ENCODE measurements at regions not wholly inside any gene's neighbourhood (a gene's known extent, or its start where the extent isn't known, plus 50 kb on each side); places are given as distances from the start of the nearest gene placed in this dataset.

DNA sequence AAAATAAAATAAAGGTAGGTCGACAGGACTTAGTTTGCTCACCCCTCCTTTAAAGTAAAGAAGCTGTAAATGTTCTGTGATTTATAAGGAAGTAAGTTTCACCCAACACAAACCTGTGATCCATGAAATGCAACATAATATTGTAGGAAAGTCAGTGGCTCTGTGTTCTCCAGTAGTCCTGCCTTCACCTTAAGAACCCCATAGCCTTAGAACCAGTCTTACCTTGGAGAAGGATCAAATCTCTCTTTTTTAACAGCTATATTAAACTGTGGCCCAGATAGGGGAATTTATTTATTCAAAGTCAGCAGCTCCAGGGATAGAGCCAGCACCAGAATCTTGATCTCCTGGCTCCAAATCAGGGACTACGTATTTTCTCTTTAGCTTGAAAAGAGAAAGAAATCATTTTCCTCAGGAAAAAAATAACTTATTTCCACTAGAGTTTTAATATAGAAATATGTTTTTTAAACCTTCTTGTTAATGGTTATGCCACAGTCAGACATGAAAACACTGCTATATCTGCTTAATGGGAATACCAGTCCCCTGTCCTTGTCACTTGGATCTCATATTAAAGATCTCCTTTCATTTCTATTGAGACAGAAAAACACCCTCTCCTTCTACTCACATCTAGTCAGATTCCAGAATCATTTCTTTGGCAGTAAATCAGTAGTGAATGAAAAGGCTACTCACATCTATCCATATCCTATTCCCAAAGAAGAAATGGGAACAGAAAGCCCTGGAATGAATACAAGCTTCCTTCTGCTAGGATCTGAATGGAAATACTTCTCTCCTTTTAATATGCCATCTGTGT is 269.2 kb upstream of the TNC start:
- Histone ChIP-seq H3K9me2 (replicated peaks; ENCODE audit: insufficient read depth, low read length) (no peaks in the 10 kb centered on the region), H3K4me1 (ENCODE audit: low read length) (peaks cover 5% of the 10 kb centered on the region), H3K36me3 (ENCODE audit: insufficient read depth, low read length) (no peaks in the 10 kb centered on the region), H2AFZ (ENCODE audit: low read length) (no peak overlapping the region), H3K27ac (ENCODE audit: low read length) (no peak overlapping the region), H3K79me2 (ENCODE audit: low read length) (no peaks in the 10 kb centered on the region), H3K9ac (ENCODE audit: low read length) (no peak overlapping the region), H3K4me3 (ENCODE audit: low read length) (no peak overlapping the region), H3K9me3 (ENCODE audit: low read length) (no peaks in the 10 kb centered on the region), H3K27me3 (ENCODE audit: low read length) (no peaks in the 10 kb centered on the region; the same call in 1 of the 2 replicates), H3K4me2 (ENCODE audit: low read depth, low read length, poor library complexity, severe bottlenecking) (no peak overlapping the region), H4K20me1 (ENCODE audit: insufficient read depth, low read depth, low read length) (no peaks in the 10 kb centered on the region)
- no peak for DNase-seq

DNA sequence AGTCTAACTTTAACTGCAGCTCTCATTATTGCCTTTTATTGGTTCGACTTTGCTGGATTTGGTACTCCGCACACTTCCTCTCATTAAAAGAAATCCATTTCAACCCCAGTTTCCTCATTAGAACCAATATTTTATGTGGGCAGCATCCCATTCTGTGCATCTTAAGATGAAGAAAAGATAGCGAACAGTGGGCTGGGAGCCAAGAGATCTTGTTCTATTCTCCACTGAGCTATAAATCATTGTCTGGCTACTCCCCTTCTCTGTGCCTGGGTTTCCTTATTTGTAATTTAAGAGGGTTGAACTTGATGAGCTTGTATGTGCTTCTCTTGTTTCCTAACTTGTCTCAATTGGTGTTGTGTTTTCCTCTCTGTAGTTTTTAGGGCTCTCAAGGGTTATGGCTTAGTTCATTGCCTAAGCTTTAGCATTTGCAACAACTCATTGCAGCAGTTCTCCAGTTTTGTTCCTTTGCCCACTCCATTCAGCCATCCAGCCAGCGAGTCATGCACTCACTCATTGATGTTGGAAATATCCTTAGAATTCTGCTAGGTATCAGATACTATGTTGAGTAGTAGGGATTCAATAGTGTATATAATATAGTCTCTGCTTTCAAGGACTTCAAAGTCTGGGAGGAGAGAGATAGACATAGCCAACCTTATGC is 273.3 kb upstream of the TNC start:
- Histone ChIP-seq H3K9ac (ENCODE audit: low read length) (no peak overlapping the region), H3K4me1 (ENCODE audit: low read length) (peaks cover 10% of the 10 kb centered on the region; the same call in 1 of the 2 replicates), H3K4me2 (ENCODE audit: low read depth, low read length, poor library complexity, severe bottlenecking) (no peak overlapping the region), H3K9me2 (replicated peaks; ENCODE audit: insufficient read depth, low read length) (no peaks in the 10 kb centered on the region), H3K79me2 (ENCODE audit: low read length) (no peaks in the 10 kb centered on the region), H3K9me3 (ENCODE audit: low read length) (no peaks in the 10 kb centered on the region), H3K27ac (ENCODE audit: low read length) (no peak overlapping the region), H4K20me1 (ENCODE audit: insufficient read depth, low read depth, low read length) (no peaks in the 10 kb centered on the region), H3K36me3 (ENCODE audit: insufficient read depth, low read length) (no peaks in the 10 kb centered on the region), H2AFZ (ENCODE audit: low read length) (no peak overlapping the region), H3K4me3 (ENCODE audit: low read length) (no peak overlapping the region), H3K27me3 (ENCODE audit: low read length) (no peaks in the 10 kb centered on the region; the same call in 1 of the 2 replicates)
- DNase-seq, result no peak

DNA sequence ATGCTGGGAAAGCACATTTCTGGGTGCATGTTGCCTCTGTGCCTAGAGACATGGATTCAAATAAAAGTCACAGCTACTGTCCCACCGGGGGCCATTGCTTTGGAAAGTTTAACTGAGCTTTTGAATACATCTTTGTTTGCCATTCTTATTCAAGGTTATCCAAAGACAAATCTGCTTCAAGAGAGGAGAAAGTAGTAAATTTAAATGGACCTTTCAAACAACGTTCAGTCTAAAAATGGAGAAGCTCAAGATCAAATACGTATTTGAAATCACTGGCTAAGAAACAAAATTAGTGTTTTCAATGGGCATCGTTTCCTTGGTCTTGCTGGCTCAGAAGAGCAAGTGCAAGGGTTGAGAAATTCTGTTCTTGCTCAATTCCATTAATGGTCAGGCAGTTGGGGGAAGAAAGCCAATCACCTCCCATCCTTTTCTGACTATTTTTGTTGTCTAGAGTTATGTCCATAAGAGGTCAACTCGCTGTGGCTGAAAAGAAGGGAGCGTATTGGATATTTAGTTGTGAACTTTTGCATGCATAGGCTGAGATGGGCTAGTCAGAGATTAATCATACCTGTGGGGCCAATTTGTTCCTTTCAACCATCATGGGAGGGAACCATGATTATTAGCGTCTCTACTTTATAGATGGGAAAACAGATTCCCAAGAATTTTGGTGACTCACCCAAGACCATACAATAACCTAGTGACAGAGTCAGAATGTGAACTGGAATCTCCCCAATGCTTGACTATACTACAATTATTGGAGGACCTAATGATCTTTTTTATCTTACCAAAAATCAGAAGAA is 276.2 kb upstream of the TNC start:
- no peak for DNase-seq
- no peak overlapping the region for H3K9ac ChIP-seq (ENCODE audit: low read length)
- no peaks in the 10 kb centered on the region; the same call in 1 of the 2 replicates for H3K27me3 ChIP-seq (ENCODE audit: low read length)
- H2AFZ ChIP-seq (ENCODE audit: low read length), result no peak overlapping the region
- no peaks in the 10 kb centered on the region for H3K36me3 ChIP-seq (ENCODE audit: insufficient read depth, low read length)
- H3K9me2 ChIP-seq (replicated peaks; ENCODE audit: insufficient read depth, low read length), result no peaks in the 10 kb centered on the region
- H4K20me1 ChIP-seq (ENCODE audit: insufficient read depth, low read depth, low read length), result no peaks in the 10 kb centered on the region
- H3K9me3 ChIP-seq (ENCODE audit: low read length), result no peaks in the 10 kb centered on the region
- H3K27ac ChIP-seq (ENCODE audit: low read length), result no peak overlapping the region
- peaks cover 10% of the 10 kb centered on the region; the same call in 1 of the 2 replicates for H3K4me1 ChIP-seq (ENCODE audit: low read length)
- H3K4me2 ChIP-seq (ENCODE audit: low read depth, low read length, poor library complexity, severe bottlenecking), result no peak overlapping the region
- no peak overlapping the region for H3K4me3 ChIP-seq (ENCODE audit: low read length)
- H3K79me2 ChIP-seq (ENCODE audit: low read length), result no peaks in the 10 kb centered on the region

DNA sequence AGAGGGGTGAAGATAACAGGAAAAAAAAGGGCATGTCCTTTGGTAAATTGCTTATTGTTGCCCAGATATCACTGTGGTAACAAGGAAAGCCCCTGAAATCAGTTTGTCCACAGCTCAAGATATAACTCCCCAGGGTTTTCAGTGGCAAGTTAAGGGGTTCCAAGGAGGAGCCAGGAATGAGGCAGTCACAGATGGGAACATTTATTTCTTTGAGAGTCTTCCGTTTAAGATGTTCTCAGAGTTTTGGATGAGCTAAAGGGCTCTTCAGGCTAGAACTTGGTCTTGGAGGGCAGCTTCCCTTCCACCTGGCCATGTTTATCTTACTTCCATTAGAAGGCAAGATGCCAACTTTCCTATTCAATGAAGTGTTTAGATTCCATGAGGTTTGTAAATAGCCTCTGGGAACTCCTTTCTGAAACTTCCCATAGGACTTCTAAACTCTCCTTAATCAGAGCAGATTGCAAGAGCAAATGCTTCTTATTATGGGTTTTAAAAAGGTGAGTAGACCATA is 277.6 kb upstream of the TNC start:
- no peak overlapping the region for H3K4me2 ChIP-seq (ENCODE audit: low read depth, low read length, poor library complexity, severe bottlenecking)

DNA sequence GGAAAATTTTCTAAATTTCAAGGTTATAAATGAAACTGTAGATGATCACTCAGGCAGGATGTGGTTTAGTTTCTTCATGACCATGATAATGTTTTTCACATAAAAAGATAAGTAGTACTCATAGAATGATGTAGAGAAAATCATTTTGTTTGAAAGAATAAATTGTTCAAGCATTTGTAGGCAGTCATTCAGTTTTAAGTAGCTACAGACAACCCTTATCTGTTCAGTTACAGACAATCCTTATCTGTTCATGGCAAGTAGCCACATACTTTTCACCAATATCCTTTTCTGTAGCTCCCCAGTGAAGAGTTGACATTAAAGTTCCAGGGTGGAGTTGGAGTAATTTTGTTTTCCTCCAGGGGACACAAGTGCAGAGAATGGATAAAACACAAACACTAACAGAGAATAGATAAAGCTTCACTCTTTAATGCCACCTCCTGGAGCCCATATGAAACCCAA is 278.1 kb upstream of the TNC start:
- no peak overlapping the region for H3K4me2 ChIP-seq (ENCODE audit: low read depth, low read length, poor library complexity, severe bottlenecking)

More for the DNA sequence above, 277.6 kb upstream of the TNC start:
- H3K4me1 ChIP-seq (ENCODE audit: low read length), result peaks cover 10% of the 10 kb centered on the region; the same call in 1 of the 2 replicates
- H3K9me3 ChIP-seq (ENCODE audit: low read length), result no peaks in the 10 kb centered on the region
- no peak for DNase-seq
- no peaks in the 10 kb centered on the region for H3K27me3 ChIP-seq (ENCODE audit: low read length)
- H2AFZ ChIP-seq (ENCODE audit: low read length), result no peak overlapping the region
- no peaks in the 10 kb centered on the region for H4K20me1 ChIP-seq (ENCODE audit: insufficient read depth, low read depth, low read length)
- H3K36me3 ChIP-seq (ENCODE audit: insufficient read depth, low read length), result no peaks in the 10 kb centered on the region
- no peak overlapping the region for H3K4me3 ChIP-seq (ENCODE audit: low read length)
- no peak overlapping the region for H3K27ac ChIP-seq (ENCODE audit: low read length)
- no peak overlapping the region for H3K9ac ChIP-seq (ENCODE audit: low read length)
- no peaks in the 10 kb centered on the region for H3K79me2 ChIP-seq (ENCODE audit: low read length)
- no peaks in the 10 kb centered on the region for H3K9me2 ChIP-seq (replicated peaks; ENCODE audit: insufficient read depth, low read length)

DNA sequence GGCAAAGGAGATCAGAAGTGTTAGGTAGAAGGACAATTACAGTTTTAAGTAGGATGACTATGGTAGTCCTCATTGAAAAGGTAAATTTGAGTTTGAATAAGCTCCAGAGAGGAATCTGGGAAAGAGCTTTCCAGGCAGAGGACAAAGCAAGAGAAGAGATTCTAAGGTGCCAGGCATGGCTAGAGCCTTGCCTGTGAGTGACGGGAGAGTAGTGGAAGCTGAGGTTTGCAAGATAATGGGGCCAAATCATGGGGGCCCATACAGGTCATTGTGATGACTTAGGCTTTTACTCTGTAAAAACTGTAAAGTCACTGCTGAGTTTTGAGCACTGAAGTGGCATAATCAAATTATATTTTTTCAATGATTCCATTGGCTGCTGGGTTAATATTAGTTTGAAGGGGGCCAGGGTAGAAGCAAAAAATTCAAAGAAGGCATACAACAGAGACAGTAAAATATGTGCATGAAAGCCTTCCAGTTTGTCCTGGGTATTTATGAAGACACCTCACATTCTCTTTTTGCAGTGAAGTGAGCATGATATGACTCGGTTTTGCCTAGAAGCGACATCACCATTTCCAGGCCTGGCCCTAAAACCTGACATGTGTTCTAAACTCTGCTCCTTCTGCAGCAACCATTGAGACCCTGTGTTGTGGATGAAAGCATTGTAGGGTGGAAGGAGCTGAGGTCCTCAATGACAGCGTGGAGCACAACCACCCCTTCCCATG is 279.8 kb upstream of the TNC start:
- Histone ChIP-seq H3K27me3 (ENCODE audit: low read length) (no peaks in the 10 kb centered on the region), H3K9me3 (ENCODE audit: low read length) (no peaks in the 10 kb centered on the region), H3K9ac (ENCODE audit: low read length) (no peak overlapping the region), H2AFZ (ENCODE audit: low read length) (no peak overlapping the region), H3K4me3 (ENCODE audit: low read length) (no peak overlapping the region), H3K4me2 (ENCODE audit: low read depth, low read length, poor library complexity, severe bottlenecking) (no peak overlapping the region), H3K36me3 (ENCODE audit: insufficient read depth, low read length) (no peaks in the 10 kb centered on the region), H3K79me2 (ENCODE audit: low read length) (no peaks in the 10 kb centered on the region), H4K20me1 (ENCODE audit: insufficient read depth, low read depth, low read length) (no peaks in the 10 kb centered on the region), H3K9me2 (replicated peaks; ENCODE audit: insufficient read depth, low read length) (no peaks in the 10 kb centered on the region), H3K4me1 (ENCODE audit: low read length) (peaks cover 4% of the 10 kb centered on the region; the same call in 1 of the 2 replicates), H3K27ac (ENCODE audit: low read length) (no peak overlapping the region)
- no peak for DNase-seq

More for the DNA sequence above, 278.1 kb upstream of the TNC start:
- Histone ChIP-seq H3K36me3 (ENCODE audit: insufficient read depth, low read length) (no peaks in the 10 kb centered on the region), H3K27ac (ENCODE audit: low read length) (no peak overlapping the region), H3K4me1 (ENCODE audit: low read length) (peaks cover 10% of the 10 kb centered on the region; the same call in 1 of the 2 replicates), H4K20me1 (ENCODE audit: insufficient read depth, low read depth, low read length) (no peaks in the 10 kb centered on the region), H3K79me2 (ENCODE audit: low read length) (no peaks in the 10 kb centered on the region), H3K9me2 (replicated peaks; ENCODE audit: insufficient read depth, low read length) (no peaks in the 10 kb centered on the region), H3K4me3 (ENCODE audit: low read length) (no peak overlapping the region), H2AFZ (ENCODE audit: low read length) (no peak overlapping the region), H3K9me3 (ENCODE audit: low read length) (no peaks in the 10 kb centered on the region), H3K9ac (ENCODE audit: low read length) (no peak overlapping the region), H3K27me3 (ENCODE audit: low read length) (no peaks in the 10 kb centered on the region)
- no peak for DNase-seq

DNA sequence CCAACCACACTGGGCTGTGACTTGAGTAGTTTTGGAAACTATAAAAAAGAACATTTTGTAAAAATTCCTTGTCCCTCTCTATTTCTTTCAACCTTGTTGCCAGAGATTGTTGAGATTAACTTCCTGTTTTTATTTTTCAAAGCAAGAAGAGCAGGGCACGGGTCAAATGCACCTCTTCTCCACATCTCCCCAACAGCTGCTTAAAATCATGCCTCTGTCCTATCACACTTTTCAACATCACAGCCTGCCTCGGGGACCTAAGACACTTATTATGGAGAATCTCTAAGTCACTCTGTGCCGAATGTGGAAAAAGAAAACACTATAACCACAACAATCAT is 280.3 kb upstream of the TNC start:
- Histone ChIP-seq H3K79me2 (ENCODE audit: low read length) (no peaks in the 10 kb centered on the region), H4K20me1 (ENCODE audit: insufficient read depth, low read depth, low read length) (no peaks in the 10 kb centered on the region), H3K36me3 (ENCODE audit: insufficient read depth, low read length) (no peaks in the 10 kb centered on the region), H2AFZ (ENCODE audit: low read length) (no peak overlapping the region), H3K4me2 (ENCODE audit: low read depth, low read length, poor library complexity, severe bottlenecking) (no peak overlapping the region), H3K9ac (ENCODE audit: low read length) (no peak overlapping the region), H3K4me3 (ENCODE audit: low read length) (no peak overlapping the region), H3K9me2 (replicated peaks; ENCODE audit: insufficient read depth, low read length) (no peaks in the 10 kb centered on the region), H3K4me1 (ENCODE audit: low read length) (0 out of 2 replicates have a peak, but pooled peaks cover 4% of the 10 kb centered on the region), H3K27me3 (ENCODE audit: low read length) (no peaks in the 10 kb centered on the region), H3K9me3 (ENCODE audit: low read length) (no peaks in the 10 kb centered on the region), H3K27ac (ENCODE audit: low read length) (no peak overlapping the region)
- DNase-seq, result no peak

Data from Karpas-422 (cell line).